GM18867 (cell line): ENCODE measurements at regions not wholly inside any gene's neighbourhood (a gene's known extent, or its start where the extent isn't known, plus 50 kb on each side); places are given as distances from the start of the nearest gene placed in this dataset.
"Not testable (repeated sequence)": the region's sequence is repeated elsewhere in the genome, so short reads cannot be mapped to it uniquely, and the experiment has no call there.

Experiments
- ATAC-seq: cut with Tn5 transposase; IDR thresholded peaks from one replicate; pipeline ENCODE4 v1.9.1; 2021; ENCODE audit warnings: mild to moderate bottlenecking, moderate library complexity; ENCODE audit not compliant: unreplicated experiment

- ATAC-seq = no peak
Observed at GRCh38 chr15:60130821-60131220, 126.7 kb downstream of the FOXB1 start.

GRCh38 chr15:60134609-60135008 lies 130.5 kb downstream of the FOXB1 start:
- ATAC-seq = no peak

- no peak for ATAC-seq
Observed at GRCh38 chr15:60135961-60136360, 131.8 kb downstream of the FOXB1 start.

- ATAC-seq = no peak
Observed at GRCh38 chr15:60137711-60138396, 133.7 kb downstream of the FOXB1 start.

DNA sequence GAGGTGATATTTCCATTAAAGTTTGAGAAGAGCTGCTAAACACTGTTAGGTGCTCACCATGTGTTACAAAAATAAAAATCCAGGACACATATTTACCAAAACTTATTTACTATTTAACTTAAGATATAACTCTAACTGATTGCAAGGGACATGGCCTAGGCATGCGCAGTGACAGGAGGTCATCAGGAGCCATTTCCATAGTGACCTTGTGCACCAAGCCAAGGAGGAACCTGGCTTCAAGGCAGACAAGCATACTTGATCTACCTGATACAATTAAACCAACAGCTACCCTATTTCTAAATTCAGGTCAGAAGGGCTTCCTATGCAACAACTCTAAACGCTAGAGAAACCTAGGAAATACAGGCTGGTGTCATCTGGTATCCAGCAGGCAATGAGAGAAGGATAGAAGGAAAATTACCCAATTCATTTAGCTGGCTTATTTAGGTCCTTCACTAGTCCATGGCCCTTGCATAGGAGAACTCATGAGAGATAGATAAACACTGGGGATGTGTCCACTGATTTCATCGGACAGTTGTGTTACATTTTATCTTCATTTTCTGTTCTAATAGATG lies 134.4 kb downstream of the FOXB1 start:
- ATAC-seq = no peak

GRCh38 chr15:60152386-60152785 lies 148.3 kb downstream of the FOXB1 start:
- no peak for ATAC-seq

DNA sequence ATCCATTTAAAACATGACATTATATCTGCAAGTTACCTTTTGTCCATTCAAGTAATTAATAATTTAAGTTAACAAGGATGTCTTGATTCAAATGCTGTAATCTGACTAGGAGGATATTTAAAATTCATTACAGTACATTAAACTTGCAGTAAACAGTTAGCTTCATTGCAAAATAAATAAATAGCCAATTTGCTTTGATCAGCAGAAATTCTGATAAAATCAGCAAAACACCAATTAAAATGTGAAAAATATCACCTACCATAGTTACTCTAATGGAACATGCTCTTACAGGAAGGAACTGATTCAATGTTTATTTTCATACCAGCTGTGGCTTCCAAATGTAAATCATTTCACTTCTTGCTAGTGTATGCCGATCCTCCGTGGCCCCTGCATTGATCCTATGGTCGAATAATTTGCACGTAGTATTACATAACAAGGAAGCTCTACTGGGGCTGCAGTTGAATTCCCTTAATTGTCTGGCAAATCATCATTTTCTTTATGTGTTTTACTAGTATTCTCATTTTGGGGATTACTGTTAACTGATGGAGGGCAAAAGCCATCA lies 150.7 kb downstream of the FOXB1 start:
- ATAC-seq = no peak

DNA sequence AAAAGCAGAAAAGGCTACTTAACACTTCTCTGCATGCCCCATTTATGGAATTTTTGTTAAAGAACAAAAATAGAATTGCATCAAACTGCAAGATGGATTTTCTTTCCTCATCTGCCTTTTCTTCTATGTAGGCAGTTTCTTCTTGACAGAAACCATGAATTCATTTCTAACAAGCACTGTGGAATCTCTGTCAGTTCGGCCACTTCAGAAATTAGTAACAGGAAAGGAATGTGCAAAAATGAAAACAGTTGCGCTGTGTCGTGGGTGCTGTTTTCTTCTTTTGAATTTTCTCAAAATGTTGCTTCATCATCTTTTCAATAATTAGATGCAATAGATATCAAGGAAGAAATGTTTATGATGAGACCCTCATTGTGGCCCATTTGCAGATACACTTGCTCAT lies 151.6 kb downstream of the FOXB1 start:
- no peak for ATAC-seq

GRCh38 chr15:60160909-60161308 lies 156.8 kb downstream of the FOXB1 start:
- no peak for ATAC-seq

DNA sequence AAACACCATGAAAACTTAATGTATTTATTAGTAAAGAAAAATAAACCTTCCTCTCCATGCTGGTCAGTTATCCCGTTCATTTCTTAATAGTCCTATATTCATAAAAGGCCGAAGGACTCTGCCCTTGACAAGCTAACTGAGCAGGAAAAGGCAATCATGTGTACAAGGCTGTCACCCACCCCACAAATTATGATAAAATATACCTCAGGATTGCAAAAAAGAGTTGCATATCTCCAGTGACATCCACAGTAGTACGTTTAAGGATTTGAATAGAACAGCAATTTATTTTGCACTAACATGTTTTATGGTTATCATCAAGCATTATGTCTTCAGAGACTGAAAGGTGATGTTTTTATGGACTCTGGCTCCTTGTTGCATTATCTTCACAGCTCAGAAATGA lies 157.6 kb downstream of the FOXB1 start:
- ATAC-seq = no peak

GRCh38 chr15:60162251-60162967 lies 158.3 kb downstream of the FOXB1 start:
- no peak for ATAC-seq

GRCh38 chr15:60162968-60163355 lies 158.9 kb downstream of the FOXB1 start:
- ATAC-seq = no peak

DNA sequence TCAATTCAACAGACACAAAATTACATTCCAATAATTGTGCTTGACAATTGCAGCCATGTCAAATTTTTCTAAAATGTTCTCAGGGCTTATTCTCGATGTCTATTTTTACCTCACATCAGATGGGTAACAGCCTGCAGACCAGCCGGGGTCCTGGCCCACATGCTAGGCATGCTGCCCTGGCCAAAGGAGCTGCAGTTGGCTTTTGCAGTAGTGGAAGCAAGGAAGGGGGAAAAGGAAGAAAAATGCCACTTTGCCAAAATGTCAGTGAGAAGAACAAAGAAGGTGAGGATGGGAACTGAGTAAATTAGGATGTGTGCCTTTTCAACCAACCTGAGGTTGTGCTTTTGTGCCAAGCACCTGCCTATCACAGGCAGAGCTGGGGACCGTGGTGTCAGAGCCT lies 161.0 kb downstream of the FOXB1 start:
- ATAC-seq = no peak

- ATAC-seq = no peak
Observed at GRCh38 chr15:60172143-60172542, 168.0 kb downstream of the FOXB1 start.

DNA sequence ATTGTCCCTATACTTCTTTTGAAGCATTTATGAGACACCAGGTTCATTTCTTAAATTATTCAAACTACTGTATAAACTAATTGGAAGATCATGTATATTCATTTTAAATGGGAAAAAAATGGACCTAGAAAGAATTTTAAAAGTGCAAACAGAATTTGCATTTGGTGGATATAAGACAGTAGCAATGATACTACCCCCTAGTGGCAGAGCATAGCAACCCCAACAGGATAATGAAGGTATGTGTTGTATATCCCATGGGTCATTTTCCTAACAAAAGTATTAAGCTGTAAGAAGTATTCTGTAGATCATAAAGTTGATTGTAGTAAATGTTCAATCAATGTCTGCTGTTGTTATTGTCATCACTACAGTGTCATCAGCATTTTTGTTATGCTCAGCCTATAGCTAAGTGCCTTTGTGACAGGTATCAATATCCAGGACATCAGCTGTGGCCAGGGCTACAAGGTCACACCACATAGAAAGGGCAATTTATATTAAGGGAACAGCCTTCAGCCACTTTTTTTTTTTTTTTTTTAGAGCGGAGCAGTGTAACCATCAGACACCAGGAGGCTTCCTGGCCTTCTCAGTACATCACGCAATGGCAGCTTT lies 175.8 kb downstream of the FOXB1 start:
- ATAC-seq = no peak

DNA sequence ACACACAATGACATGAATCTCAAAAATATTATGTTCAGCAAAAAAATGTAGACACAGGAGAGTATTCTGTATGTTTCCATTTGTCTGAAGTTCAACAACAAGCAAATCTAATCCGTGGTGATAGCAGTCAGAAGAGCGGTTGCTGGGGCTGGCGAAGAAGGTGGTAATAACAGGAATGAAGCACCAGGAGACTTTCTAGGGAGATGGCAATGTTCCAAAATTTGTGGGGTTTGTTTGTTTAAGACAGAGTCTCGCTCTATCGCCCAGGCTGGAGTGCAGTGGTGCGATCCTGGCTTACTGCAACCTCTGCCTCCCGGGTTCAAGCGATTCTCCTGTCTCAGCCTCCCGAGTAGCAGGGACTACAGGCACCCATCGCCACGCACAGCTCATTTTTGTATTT lies 177.8 kb downstream of the FOXB1 start:
- not testable (repeated sequence) for ATAC-seq

- ATAC-seq = no peak
Observed at GRCh38 chr15:60183366-60183765, 179.3 kb downstream of the FOXB1 start.

- no peak for ATAC-seq
Observed at GRCh38 chr15:60184579-60184978, 180.5 kb downstream of the FOXB1 start.

DNA sequence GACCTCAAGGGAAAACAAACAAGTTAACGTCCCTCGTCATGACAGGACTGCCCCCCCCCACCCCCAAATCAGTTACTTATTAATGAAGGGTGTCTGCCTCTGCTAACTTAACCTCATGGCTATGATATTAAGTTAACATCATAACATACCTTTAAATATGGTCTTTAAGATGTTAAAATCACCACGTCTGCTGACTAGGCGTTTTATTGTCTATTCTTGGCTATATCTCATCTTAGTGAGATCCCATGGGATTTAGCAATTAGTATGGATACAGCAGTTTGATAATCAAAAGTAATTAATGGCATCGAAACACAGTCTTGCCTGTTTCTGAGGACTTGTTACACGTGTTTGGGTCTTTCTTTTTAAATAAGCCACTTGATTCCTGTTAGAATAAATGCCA lies 186.9 kb downstream of the FOXB1 start:
- no peak for ATAC-seq

GRCh38 chr15:60191821-60192220 lies 187.7 kb downstream of the FOXB1 start:
- no peak for ATAC-seq

GRCh38 chr15:60195611-60196010 lies 191.5 kb downstream of the FOXB1 start:
- no peak for ATAC-seq
